GM18907 (cell line): ENCODE measurements at regions not wholly inside any gene's neighbourhood (a gene's known extent, or its start where the extent isn't known, plus 50 kb on each side); places are given as distances from the start of the nearest gene placed in this dataset.

Source experiments
- ATAC-seq: cut with Tn5 transposase; IDR thresholded peaks from one replicate; pipeline ENCODE4 v1.9.1; 2021; ENCODE audit warnings: mild to moderate bottlenecking, moderate library complexity; ENCODE audit not compliant: unreplicated experiment

DNA sequence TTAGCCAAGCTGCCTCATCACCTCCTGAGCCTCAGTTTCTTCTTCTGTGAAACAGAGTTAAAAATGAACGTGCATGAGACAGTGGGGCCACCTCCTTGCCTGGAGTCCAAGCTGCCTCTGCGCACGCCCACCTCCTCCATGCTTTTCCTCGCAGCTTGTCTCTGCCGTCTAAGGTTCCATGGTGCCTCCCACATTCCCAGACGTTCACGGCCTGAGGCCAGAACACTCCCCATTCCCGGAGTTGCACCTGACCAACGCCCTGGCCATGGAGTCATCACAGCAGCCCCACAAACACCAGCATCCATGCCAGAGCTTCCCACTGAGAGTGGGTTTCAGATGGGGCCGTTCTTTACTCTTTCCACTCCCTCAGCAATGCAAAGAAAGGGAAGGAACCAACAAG, 183.0 kb upstream of the FOXF1 start:
- ATAC-seq = no peak

DNA sequence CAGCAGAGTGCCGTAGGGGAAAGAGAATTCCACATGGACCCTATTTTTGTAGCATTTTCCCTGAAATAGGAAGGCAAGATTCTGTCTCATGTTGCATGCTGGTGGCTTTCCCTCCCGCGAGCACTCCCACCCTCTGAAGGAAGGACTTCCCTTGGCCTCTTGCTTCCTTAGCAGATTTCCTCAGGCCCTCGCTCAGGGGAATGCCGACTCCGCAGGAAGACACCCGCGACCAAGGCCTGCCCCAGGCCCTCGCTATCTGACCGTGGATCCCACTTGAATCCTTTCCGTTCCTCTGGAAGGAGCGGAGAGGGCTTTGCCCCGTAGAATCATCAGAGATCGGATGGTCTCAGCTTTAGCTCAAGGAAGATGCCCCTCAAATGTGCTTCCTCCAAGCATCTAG, 179.4 kb upstream of the FOXF1 start:
- ATAC-seq = no peak

DNA sequence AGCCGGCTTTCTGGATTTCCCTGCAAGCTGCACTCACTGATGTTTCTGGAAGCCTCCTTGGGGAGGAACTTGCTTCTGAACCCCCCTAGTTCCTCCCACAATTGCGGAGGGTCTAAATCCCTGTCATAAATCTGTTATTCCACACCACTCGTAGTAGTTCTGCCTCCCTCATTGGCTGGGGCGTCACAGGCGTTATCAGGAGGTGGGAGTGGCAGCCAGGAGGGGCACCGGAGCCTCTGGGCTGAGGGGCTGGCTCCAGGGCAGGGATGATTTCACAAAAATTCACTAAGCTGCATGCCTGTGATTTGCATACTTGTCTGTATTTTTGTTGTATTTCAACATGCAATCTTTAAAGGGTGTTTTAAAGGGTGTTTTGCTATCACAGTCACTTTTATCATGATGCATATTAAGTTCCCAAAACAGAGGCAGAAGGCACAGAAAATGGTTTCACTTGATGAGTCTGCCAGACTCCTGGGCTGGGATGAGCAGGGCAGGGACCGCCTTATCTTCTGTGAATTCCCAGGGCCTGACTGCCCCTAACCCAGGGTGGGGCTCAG, 176.2 kb upstream of the FOXF1 start:
- ATAC-seq = no peak

DNA sequence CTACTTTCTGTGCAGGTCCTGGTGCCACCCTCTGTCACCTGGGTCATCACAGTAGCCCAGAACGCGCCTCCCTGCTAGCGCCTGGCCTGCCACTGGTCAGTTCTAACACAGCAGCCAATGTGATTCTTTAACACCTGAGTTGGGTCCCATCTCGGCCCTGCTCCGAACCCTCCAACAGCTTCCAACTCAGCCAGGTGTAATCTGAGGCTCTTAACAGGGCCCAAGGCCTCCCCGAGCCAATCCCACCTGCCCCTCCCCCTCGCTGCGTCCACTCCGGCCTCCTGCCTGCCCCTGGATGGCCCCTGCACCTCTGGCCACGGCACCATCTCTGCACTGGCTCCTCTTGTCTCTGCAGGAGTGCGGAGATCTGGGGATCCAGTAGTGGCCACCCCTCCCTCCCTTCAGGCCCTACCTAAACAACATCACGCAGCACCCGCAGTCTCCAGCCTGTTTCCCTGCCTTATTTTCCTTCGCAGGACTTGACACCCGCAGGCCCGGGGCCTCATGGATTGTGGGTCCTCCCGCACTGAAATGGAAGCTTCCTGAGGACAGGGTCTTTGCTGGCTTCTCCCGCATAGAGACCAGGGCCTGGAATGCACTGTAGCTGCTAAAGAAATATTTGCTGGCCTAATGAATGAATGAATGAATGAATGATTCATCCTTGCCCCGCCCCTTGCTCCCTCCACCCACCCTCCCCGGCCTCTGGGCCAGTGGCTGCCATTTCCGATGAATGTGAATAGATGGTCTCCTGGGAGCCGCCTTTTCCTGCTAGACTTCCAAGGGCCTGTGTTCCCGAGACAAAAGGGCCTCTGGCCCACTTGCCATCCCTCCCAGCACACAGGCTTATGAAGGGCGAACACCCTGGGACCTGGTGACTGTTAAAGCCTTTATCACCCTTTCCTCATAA, 174.8 kb upstream of the FOXF1 start:
- no peak for ATAC-seq

DNA sequence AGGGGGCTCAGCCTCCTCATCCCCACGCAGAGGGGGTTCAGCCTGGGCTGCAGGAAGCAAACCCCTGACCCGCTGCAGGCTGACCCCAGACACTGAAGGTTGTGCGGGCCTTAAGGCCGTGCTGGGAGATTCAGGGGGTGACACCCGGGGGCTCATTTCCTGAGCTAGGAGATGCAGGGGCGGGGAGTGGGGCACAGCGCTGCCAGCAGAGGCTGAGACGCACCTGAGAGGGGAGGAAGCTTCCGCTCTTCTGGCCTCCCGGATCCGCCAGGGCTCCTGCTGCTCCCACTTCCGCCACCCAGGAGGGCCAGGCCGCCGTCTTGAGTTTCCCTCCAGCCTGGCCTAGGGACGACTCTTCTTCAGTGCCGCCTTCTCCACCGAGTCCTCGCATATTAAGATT, 173.2 kb upstream of the FOXF1 start:
- ATAC-seq = no peak

DNA sequence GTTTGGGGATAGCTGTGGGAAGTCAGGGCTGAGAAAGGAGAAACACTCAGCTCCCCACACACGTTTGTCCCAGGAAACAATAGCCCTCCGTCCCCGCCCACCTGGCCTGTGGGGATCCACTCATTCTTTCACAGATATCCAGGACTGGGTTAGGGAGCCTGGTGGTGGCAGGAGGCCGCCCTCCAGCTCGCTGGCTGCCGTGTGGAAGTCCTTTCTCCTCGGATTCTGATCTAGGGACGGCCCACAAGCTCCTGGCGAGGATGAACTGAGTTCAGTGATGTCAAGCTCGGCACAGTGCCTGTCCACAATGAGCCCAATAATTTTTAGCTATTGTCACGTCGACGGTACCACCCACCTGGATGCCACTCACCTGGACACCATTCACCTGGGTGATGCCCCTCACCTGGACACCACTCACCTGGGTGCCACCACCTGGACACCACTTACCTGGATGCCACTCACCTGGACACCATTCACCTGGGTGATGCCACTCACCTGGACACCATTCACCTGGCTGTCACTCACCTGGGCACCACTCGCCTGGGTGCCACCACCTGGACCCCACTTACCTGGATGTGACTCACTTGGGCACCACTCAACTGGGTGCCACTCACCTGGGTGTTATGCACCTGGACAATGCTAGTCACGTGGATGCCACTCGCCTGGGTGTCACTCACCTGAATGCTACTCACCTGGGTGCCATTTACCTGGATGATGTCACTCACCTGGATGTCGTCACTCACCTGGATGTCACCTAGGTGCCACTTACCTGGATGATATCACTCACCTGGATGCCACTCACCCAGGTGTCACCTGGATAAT, 172.5 kb upstream of the FOXF1 start:
- no peak for ATAC-seq

DNA sequence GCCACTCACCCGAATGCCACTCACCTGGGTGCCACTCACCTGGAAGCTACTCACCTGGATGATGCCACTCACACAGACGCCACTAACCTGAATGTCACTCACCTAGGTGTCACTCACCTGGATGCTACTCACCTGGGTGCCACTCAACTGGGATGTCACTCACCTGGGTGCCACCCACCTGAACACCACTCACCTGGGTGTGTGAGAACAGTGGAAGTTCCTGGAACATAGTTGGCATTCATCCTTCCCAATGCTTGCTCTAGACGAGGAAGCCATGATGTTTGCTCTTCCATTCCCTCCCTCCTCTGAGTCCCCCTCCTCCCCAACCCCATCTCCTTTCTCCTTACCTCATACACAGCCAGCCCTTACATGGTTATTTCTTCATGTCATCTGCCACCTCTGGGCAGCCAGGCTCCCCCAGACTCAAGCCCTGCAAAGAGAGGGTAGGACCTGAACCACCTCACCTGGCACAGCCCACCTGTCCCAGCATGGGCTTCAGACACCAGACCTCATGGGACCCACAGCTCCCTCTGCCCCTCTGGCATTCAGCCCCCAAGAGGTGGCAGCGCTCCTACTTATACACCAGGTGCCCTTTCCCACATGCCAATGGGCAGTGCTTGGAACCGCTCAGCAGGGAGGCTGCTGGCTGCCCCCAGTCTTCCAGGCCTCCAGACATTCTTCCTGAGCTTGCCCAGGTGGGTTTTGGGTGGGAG, 171.8 kb upstream of the FOXF1 start:
- no peak for ATAC-seq

DNA sequence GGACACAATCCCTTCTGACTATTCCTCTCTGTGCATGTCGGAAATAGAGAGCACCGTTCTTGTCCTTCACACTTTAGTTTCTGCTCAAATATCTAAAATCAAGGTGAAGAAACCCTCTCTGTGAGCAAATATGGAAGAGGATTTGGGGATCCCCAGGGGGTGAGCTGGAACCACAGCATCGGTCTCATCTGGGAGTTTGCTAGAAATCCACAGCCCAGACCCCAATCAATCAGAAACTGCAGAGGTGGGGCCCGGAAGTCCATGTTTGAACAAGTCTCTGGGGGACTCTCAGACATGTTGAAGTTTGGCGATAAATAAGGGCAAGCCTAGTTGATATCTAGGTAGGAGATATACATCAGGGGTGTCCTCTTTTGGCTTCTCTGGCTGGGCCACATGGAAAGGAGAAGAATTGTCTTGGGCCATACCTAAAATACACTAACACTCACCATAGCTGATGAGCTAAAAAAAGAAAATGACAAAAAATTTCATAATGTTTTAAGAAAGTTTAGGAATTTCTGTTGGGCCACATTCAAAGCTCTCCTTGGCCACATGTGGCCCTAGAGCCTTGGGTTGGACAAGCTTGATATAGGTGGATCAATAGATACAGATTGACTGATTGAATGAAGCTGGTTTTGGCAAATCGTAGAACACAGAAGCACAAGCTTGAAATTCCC, 168.0 kb upstream of the FOXF1 start:
- ATAC-seq = no peak

DNA sequence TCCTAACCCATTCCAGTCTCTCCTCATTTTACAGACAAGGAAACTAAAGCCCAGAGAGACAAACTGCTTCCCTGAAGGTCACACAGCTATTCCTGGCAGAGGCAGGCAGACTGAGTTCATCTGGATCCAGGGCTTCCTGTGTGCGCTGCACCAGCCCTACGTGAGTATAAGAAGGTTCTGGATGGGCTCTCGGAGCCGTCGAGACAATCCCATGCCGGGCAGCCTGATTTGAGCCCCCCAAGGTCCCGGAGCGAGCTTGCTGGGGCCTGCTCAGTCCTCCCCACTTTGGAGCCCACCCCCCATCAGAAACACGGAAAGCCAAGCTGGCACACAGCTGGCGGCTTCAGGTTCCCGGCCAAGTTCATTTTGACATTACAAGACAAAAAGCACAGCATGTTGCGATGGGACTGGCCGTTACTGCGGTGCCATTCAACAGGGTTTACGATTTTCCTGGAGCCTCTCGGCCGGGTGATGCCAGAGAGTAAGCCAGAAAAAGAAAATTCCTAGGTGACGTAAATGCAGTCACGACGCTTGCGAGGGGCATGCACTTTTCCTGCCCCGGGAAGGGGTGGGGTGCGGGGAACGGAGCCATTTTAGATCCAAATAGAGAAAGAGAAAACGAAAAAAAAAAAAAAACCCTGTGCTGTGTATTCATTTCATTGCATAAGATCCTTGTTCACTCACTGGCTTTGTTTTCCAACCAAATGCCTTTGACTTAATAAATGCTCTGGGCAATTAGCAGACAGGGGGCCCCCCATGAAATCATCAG, 167.1 kb upstream of the FOXF1 start:
- ATAC-seq = no peak

DNA sequence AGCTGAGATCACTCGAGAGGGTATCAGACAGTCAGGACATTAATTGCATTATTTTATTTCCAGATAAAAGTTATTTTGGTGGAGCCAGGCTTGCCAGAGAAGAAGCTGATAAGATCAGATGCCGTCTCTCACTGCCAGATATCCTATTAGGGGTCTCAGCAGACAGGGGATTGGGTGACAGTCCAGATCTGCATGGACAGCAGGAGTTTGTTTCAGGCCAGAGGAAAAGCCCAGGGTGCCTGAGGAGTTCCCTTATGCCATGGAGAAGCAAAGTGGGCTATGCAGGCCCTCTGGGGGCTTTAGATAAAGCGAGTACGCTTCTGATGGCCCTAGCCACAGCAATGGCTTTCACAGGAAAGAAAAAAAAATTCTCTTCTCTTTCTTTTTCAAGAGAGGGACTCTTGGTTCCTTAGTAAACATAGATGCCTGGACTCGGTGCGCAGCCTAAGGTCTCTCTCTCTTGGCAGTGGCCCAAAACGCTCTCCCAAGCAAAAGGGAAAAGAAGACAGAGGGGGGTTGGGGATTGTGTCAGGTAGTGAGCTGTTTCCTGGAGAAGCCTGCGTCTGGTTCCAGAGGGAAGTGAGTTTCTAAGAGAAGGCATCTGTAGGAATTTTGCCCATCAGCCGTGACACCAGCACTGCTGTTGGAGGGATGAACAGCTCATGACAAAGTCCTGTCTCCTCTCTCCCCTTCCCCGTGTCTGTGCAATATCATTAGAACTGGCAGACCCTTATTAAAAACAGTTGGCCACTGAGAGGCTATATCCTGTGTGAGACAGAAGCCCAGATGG, 166.3 kb upstream of the FOXF1 start:
- no peak for ATAC-seq

DNA sequence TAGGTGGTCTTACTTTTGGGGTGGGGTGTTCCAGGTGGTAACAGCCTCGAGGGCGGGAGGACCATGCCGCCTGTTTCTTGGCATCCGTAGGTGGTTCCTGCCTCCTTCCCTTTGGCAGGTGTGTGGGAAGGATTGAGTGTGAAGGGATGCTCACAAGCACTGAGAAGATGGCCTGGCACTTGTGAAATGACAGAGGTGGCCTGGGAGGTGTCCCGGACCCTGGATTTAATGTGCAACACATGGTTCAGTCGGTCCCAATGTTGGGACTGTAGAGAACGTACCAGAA, 165.8 kb upstream of the FOXF1 start:
- no peak for ATAC-seq

DNA sequence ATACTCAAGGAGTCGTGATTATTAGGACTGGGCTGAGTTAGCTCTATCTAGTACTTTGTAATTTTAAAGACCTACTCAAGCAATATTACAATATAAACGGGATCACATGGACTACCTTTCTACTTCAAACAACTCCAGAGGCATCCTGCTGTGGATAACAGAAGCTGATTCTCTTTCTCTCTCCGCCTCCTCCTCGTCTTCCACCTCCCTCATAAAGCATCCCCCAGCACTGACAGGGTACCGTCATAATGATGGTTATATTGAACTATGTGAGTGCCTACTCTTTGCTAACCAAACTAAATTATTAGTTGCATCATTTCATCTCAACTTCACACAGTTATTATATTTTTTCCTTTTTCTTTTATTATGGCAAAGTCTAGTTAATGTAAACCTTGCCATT, 165.4 kb upstream of the FOXF1 start:
- ATAC-seq = no peak

DNA sequence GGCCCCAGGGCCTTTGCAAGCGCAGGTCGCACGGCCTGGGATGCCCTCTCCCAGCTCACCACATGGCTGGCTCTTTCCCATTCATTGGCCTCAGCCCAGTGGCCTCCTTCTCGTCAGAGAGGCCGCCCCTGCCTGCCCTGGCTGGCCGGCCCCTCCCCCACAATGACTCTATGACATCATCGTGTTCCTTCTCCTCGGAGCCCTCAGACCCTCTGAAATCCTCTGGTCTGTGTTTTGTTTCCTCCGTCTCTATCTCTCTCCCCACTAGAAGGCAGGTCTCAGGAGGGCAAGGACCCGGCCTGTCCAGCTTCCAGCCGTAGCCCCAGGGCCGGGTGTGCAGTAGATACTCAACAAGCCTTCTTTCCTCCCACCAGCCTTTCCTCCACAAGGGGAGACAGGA, 164.8 kb upstream of the FOXF1 start:
- ATAC-seq = no peak

DNA sequence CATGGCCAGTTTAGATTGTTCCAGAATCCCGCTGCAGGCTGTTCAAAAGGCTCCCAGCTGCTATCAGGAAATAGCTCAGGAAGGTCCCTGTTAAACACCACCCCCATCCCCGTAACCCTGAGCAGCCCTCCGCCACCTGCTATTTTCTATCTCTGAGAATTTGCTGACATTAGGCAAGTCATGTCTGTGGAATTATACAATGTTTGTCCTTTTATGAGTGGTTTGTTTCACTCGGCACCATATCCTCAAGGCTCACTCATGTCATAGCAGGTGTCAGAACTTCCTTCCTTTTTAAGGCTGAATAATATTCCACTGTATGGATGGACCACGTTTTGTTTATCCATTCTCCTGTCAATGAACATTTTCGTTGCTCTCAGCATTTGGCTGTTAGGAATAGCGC, 164.3 kb upstream of the FOXF1 start:
- no peak for ATAC-seq

DNA sequence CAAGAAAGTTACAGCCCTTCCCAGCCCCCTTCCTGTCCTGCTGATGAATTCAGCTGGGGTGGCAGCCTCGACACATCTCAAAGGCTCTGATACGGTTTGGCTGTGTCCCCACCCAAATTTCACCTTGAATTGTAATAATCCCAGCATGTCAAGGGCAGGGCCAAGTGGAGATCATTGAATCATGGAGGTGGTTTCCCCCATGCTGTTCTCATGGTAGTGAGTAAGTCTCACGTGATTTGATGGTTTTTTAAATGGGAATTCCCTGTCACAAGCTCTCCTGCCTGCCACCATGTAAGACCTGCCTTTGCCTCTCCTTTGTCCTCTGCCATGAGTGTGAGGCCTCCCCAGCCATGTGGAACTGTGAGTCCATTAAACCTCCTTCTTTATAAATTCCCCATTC, 163.2 kb upstream of the FOXF1 start:
- no peak for ATAC-seq

DNA sequence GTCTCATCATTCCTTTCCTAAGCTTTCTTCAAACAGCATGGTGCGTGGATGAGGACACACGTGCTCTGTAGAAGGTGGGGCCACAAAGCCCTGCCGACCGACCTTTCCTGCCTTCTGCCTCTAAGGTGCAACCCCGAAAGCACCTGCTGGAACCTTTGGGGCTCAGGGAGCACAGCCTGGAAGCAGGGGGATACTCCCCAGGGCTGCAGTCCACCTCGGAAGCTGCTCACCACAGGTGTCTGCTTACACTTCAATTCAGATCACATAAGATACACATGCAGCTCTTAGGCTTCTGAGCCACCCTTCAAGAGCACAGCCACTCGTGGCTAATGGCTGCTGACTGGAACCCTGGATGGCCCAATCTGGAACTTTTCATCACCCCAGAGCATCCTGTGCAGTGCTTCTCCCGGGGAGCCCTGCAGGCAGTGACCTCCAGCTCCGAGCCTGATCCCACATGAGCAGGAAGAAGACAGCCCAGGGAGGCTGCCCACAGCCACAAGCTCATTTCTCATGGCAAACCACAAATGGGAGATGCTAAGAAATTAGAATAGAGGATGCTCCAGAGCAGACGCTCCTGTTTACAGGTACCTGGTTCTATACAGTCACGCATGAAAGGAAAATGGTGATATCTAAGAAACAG, 162.3 kb upstream of the FOXF1 start:
- no peak for ATAC-seq

DNA sequence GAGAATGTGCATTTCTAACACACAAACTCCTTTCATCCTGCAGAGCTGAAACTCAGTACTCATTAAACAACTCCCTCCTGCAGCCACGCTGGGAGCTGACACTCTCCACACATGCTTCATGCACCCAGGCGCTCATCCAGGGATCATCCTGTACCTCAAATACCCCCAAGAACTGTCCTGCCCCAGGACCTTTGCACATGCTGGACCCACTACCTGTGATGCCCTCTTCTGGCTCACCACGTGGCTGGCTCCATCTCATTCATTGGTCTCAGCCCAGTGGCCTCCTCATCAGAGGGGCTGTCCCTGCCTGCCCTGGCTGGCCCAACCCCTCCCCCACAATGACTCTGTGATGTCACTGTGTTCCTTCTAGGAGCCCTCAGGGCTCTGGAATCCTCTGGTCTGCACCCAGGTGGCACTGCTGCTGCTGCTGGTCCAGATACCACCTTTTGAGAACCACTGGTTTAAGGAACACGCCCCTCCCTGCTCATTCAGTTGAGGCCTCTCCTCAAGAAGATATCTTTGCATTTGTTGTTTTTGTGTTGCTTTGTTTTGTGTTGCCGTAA, 160.9 kb upstream of the FOXF1 start:
- ATAC-seq = no peak

DNA sequence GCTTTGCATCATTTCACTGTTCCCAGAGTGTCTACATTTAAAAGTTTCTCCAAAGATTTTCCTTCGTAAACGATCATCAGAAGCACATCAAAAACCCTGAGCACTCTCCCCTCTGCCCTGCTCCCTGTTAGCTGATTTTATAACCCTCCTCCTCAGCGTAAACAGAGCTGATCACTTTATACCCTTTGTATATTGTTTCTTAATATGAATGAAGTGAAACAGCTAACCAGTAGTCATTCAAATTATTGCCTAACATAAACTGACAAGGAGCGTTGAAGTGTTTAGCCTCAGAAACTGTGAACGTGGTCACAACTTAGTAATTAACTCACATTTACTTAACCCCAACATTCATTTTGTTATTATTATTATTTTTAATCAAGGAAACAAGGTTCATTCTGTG, 160.0 kb upstream of the FOXF1 start:
- no peak for ATAC-seq
